WTC11 (cell line): ENCODE measurements at regions not wholly inside any gene's neighbourhood (a gene's known extent, or its start where the extent isn't known, plus 50 kb on each side); places are given as distances from the start of the nearest gene placed in this dataset.

Experiments
- ATAC-seq: fragments of 200-7000 bp; cut with Tn5 transposase; 2 replicates; pipeline ENCODE4 v1.10.0; 2021; ENCODE audit warnings: mild to moderate bottlenecking, moderate library complexity
- CTCF ChIA-PET: fragments of 300-600 bp; sonication (Branson Sonifier 250); formaldehyde crosslinking; loops from one replicate; lab custom pipeline; 2021; ENCODE audit warnings: antibody characterized with exemption; lab: Charles Lee
- POLR2A ChIA-PET: fragments of 350-600 bp; sonication (Branson Sonifier 250); formaldehyde crosslinking; loops from one replicate; lab custom pipeline; 2021; ENCODE audit warnings: antibody characterized with exemption; lab: Charles Lee
- DNase-seq: peaks from one replicate; pipeline ENCODE4 v3.0.0; 2021; ENCODE audit warnings: low spot score
- H3K27ac Mint-ChIP-seq: 2 replicates; pipeline ENCODE4 v1.8.0; 2021; ENCODE audit warnings: mixed read lengths
- H3K27me3 Mint-ChIP-seq: 2 replicates; pipeline ENCODE4 v1.8.0; 2021; ENCODE audit warnings: low read depth, mild to moderate bottlenecking, moderate library complexity, mixed read lengths
- H3K36me3 Mint-ChIP-seq: 2 replicates; pipeline ENCODE4 v1.8.0; 2021; ENCODE audit warnings: mixed read lengths
- H3K4me1 Mint-ChIP-seq: 2 replicates; pipeline ENCODE4 v1.8.0; 2022; ENCODE audit warnings: mixed read lengths
- H3K4me3 Mint-ChIP-seq: 2 replicates; pipeline ENCODE4 v1.8.0; 2021; ENCODE audit warnings: mild to moderate bottlenecking, moderate library complexity, mixed read lengths
- H3K9me3 Mint-ChIP-seq: 2 replicates; pipeline ENCODE4 v1.8.0; 2021; ENCODE audit warnings: mixed read lengths
- AR ChIP-seq: fragments of 250-450 bp; sonication (Bioruptor Pico); IDR thresholded peaks from 2 replicates; pipeline ENCODE4 v1.9.0; 2021; ENCODE audit warnings: mild to moderate bottlenecking
- ATF1 ChIP-seq: sonication (generic); formaldehyde crosslinking; IDR thresholded peaks from 2 replicates; pipeline ENCODE4 v1.8.1; 2023; ENCODE audit warnings: mild to moderate bottlenecking, moderate library complexity, missing genetic modification reagents
- ATF6 ChIP-seq: sonication (generic); formaldehyde crosslinking; IDR thresholded peaks from 2 replicates; pipeline ENCODE4 v1.8.1; 2023; ENCODE audit warnings: mild to moderate bottlenecking, missing genetic modification reagents
- CREM ChIP-seq: sonication (generic); formaldehyde crosslinking; IDR thresholded peaks from 2 replicates; pipeline ENCODE4 v1.8.1; 2022; ENCODE audit warnings: mild to moderate bottlenecking, missing genetic modification reagents, moderate library complexity
- E2F5 ChIP-seq: sonication (generic); formaldehyde crosslinking; IDR thresholded peaks from 2 replicates; pipeline ENCODE4 v1.8.1; 2022; ENCODE audit warnings: mild to moderate bottlenecking, moderate library complexity, missing genetic modification reagents
- ESRRA ChIP-seq: sonication (generic); formaldehyde crosslinking; IDR thresholded peaks from 2 replicates; pipeline ENCODE4 v1.8.1; 2022; ENCODE audit warnings: mild to moderate bottlenecking, missing genetic modification reagents, borderline replicate concordance
- FOXP1 ChIP-seq: sonication (generic); formaldehyde crosslinking; IDR thresholded peaks from 2 replicates; pipeline ENCODE4 v1.8.0; 2022; ENCODE audit warnings: missing genetic modification reagents, mild to moderate bottlenecking, moderate library complexity, borderline replicate concordance
- GABPB1 ChIP-seq: sonication (generic); formaldehyde crosslinking; IDR thresholded peaks from 2 replicates; pipeline ENCODE4 v1.8.1; 2023; ENCODE audit warnings: mild to moderate bottlenecking, missing genetic modification reagents
- MAX ChIP-seq: sonication (generic); formaldehyde crosslinking; IDR thresholded peaks from 2 replicates; pipeline ENCODE4 v1.8.0; 2022; ENCODE audit warnings: mild to moderate bottlenecking, missing genetic modification reagents
- MXD4 ChIP-seq: fragments of 250-450 bp; sonication (Bioruptor Pico); IDR thresholded peaks from 2 replicates; pipeline ENCODE4 v1.8.0; 2021; ENCODE audit warnings: mild to moderate bottlenecking, moderate library complexity, borderline replicate concordance
- MYBL2 ChIP-seq: sonication (generic); formaldehyde crosslinking; IDR thresholded peaks from 2 replicates; pipeline ENCODE4 v1.8.1; 2023; ENCODE audit warnings: mild to moderate bottlenecking, moderate library complexity, missing genetic modification reagents
- NFATC4 ChIP-seq: fragments of 250-450 bp; sonication (Bioruptor Pico); IDR thresholded peaks from 2 replicates; pipeline ENCODE4 v1.9.0; 2021; ENCODE audit warnings: mild to moderate bottlenecking
- NR3C1 ChIP-seq: sonication (generic); formaldehyde crosslinking; conservative IDR thresholded peaks from 2 replicates; pipeline ENCODE4 v1.8.1; 2023; ENCODE audit warnings: low read depth, mild to moderate bottlenecking, missing genetic modification reagents
- RELA ChIP-seq: sonication (generic); formaldehyde crosslinking; IDR thresholded peaks from 2 replicates; pipeline ENCODE4 v1.8.1; 2022; ENCODE audit warnings: missing genetic modification reagents, mild to moderate bottlenecking, borderline replicate concordance
- SOX15 ChIP-seq: fragments of 250-450 bp; sonication (Bioruptor Pico); IDR thresholded peaks from 2 replicates; pipeline ENCODE4 v1.9.0; 2021; ENCODE audit warnings: mild to moderate bottlenecking
- SP1 ChIP-seq: sonication (generic); formaldehyde crosslinking; conservative IDR thresholded peaks from 2 replicates; pipeline ENCODE4 v1.8.1; 2022; ENCODE audit warnings: missing genetic modification reagents
- TCF7 ChIP-seq: sonication (generic); formaldehyde crosslinking; IDR thresholded peaks from 2 replicates; pipeline ENCODE4 v1.8.0; 2022; ENCODE audit warnings: mild to moderate bottlenecking, low read depth, missing genetic modification reagents, moderate library complexity
- TEAD4 ChIP-seq: sonication (generic); formaldehyde crosslinking; IDR thresholded peaks from 2 replicates; pipeline ENCODE4 v1.8.0; 2022; ENCODE audit warnings: mild to moderate bottlenecking, missing genetic modification reagents
- TP53 ChIP-seq: sonication (generic); formaldehyde crosslinking; IDR thresholded peaks from 2 replicates; pipeline ENCODE4 v1.8.1; 2023; ENCODE audit warnings: mild to moderate bottlenecking, missing genetic modification reagents
- ZBTB21 ChIP-seq: sonication (generic); formaldehyde crosslinking; IDR thresholded peaks from 2 replicates; pipeline ENCODE4 v1.8.1; 2023; ENCODE audit warnings: mild to moderate bottlenecking, missing genetic modification reagents, borderline replicate concordance
- ZNF138 ChIP-seq: sonication (generic); formaldehyde crosslinking; conservative IDR thresholded peaks from 2 replicates; pipeline ENCODE4 v1.8.1; 2022; ENCODE audit warnings: mild to moderate bottlenecking, moderate library complexity, missing genetic modification reagents
- ZNF232 ChIP-seq: sonication (generic); formaldehyde crosslinking; IDR thresholded peaks from 2 replicates; pipeline ENCODE4 v1.8.0; 2022; ENCODE audit warnings: mild to moderate bottlenecking, missing genetic modification reagents
- ZNF317 ChIP-seq: sonication (generic); formaldehyde crosslinking; IDR thresholded peaks from 2 replicates; pipeline ENCODE4 v1.8.1; 2023; ENCODE audit warnings: low read depth, mild to moderate bottlenecking, moderate library complexity, missing genetic modification reagents, borderline replicate concordance
- ZNF423 ChIP-seq: fragments of 250-450 bp; sonication (Bioruptor Pico); IDR thresholded peaks from 2 replicates; pipeline ENCODE4 v2.1.2; 2022; ENCODE audit warnings: mild to moderate bottlenecking, moderate library complexity
- TF ChIP-seq, protein P1 (sequence below): fragments of 250-450 bp; sonication (Bioruptor Pico); IDR thresholded peaks from 2 replicates; pipeline ENCODE4 v1.8.0; 2021; ENCODE audit warnings: mild to moderate bottlenecking
- TF ChIP-seq, protein P2 (sequence below): fragments of 250-450 bp; sonication (Bioruptor Pico); IDR thresholded peaks from 2 replicates; pipeline ENCODE4 v1.9.0; 2021; ENCODE audit warnings: mild to moderate bottlenecking
- TF ChIP-seq, protein P3 (sequence below): sonication (generic); formaldehyde crosslinking; IDR thresholded peaks from 2 replicates; pipeline ENCODE4 v1.8.0; 2022; ENCODE audit warnings: mild to moderate bottlenecking, missing genetic modification reagents

DNA sequence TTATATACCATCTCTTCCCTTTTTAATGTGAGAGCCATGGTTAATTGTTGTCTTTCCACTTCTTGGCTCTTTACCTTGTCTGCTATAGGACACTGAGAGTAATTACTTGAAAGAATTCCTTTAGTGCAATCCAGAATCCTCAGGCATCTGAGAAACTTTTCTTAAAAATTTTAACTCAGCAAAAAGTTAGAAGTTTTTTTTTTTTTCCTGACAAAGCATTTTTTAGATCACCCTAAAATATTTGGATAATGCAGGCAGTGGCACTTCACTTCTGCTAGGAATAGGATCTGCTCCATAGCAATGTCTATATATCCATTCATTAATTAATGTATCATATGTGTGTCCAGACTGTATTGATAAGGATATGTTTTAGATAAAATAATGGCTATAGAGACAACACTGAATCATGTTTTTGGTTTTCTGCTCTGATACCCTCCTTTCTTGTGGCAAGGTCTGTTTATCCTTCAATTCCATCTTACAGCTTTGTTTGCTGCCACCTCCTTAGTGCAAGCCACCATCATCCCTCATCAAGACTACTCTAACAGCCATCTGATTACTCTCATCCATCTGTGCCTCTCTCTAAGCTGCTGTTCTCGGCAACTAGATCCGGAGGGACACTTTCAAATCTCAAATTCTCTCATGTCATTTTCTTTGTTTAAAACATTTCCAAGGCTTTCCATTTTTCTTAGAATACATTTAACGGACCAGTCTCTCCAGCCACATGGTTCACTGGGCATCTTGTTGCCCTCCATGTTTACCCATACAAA is 563.5 kb downstream of the EDEM1 start:
- Mint-ChIP-seq H3K27me3 (no peaks in the 10 kb centered on the region), H3K4me3 (no peak overlapping the region), H3K4me1 (0 out of 2 replicates have a peak, but pooled peaks cover 3% of the 10 kb centered on the region), H3K36me3 (peaks cover 39% of the 10 kb centered on the region), H3K27ac (no peak overlapping the region), H3K9me3 (peaks cover 75% of the 10 kb centered on the region)
- no peak for DNase-seq
- POLR2A ChIA-PET = no interaction called here
- TF ChIP-seq ZNF317 (CRISPR knock-in tag) = no peak
- no peak for TF ChIP-seq ZNF232 (CRISPR knock-in tag)
- TF ChIP-seq CREM = no peak
- TF ChIP-seq ATF1 = no peak
- no peak for TF ChIP-seq E2F5 (CRISPR knock-in tag)
- TF ChIP-seq MYBL2 (CRISPR knock-in tag) = no peak
- TF ChIP-seq SP1 = no peak
- no peak for TF ChIP-seq FOXP1 (CRISPR knock-in tag)
- TF ChIP-seq AR = no peak
- TF ChIP-seq RELA (CRISPR knock-in tag) = no peak
- TF ChIP-seq ESRRA = no peak
- TF ChIP-seq, protein P1, sequence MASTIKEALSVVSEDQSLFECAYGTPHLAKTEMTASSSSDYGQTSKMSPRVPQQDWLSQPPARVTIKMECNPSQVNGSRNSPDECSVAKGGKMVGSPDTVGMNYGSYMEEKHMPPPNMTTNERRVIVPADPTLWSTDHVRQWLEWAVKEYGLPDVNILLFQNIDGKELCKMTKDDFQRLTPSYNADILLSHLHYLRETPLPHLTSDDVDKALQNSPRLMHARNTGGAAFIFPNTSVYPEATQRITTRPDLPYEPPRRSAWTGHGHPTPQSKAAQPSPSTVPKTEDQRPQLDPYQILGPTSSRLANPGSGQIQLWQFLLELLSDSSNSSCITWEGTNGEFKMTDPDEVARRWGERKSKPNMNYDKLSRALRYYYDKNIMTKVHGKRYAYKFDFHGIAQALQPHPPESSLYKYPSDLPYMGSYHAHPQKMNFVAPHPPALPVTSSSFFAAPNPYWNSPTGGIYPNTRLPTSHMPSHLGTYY (CRISPR knock-in tag) = no peak
- TF ChIP-seq SOX15 (CRISPR knock-in tag) = no peak
- TF ChIP-seq TCF7 (CRISPR knock-in tag) = no peak
- TF ChIP-seq, protein P2, sequence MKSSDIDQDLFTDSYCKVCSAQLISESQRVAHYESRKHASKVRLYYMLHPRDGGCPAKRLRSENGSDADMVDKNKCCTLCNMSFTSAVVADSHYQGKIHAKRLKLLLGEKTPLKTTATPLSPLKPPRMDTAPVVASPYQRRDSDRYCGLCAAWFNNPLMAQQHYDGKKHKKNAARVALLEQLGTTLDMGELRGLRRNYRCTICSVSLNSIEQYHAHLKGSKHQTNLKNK (CRISPR knock-in tag) = no peak
- no peak for TF ChIP-seq GABPB1 (CRISPR knock-in tag)
- no peak for TF ChIP-seq ATF6 (CRISPR knock-in tag)
- CTCF ChIA-PET = no interaction called here
- no peak for ATAC-seq

GRCh38 chr3:5754602-5755001 is 567.1 kb downstream of the EDEM1 start:
- DNase-seq (no peak), ATAC-seq (no peak)
- Mint-ChIP-seq H3K36me3 (peaks cover 45% of the 10 kb centered on the region), H3K4me1 (0 out of 2 replicates have a peak, but pooled peaks cover 2% of the 10 kb centered on the region), H3K27ac (no peak overlapping the region), H3K9me3 (peaks cover 70% of the 10 kb centered on the region), H3K4me3 (no peak overlapping the region), H3K27me3 (no peaks in the 10 kb centered on the region)
- CTCF ChIA-PET = no interaction called here
- POLR2A ChIA-PET = no interaction called here
- no peak for TF ChIP-seq ATF6 (CRISPR knock-in tag)
- TF ChIP-seq TP53 = no peak
- TF ChIP-seq NFATC4 (CRISPR knock-in tag) = no peak
- no peak for TF ChIP-seq TEAD4 (CRISPR knock-in tag)
- TF ChIP-seq ZBTB21 (CRISPR knock-in tag) = no peak
- no peak for TF ChIP-seq ZNF138 (CRISPR knock-in tag)
- TF ChIP-seq ZNF423 (CRISPR knock-in tag) = no peak
- no peak for TF ChIP-seq MAX
- TF ChIP-seq MXD4 (CRISPR knock-in tag) = no peak
- no peak for TF ChIP-seq NR3C1 (CRISPR knock-in tag)
- TF ChIP-seq, protein P3, sequence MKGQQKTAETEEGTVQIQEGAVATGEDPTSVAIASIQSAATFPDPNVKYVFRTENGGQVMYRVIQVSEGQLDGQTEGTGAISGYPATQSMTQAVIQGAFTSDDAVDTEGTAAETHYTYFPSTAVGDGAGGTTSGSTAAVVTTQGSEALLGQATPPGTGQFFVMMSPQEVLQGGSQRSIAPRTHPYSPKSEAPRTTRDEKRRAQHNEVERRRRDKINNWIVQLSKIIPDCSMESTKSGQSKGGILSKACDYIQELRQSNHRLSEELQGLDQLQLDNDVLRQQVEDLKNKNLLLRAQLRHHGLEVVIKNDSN (CRISPR knock-in tag) = no peak
